ENCODE measurements at regions not wholly inside any gene's neighbourhood (a gene's known extent, or its start where the extent isn't known, plus 50 kb on each side); places are given as distances from the start of the nearest gene placed in this dataset.
"Not testable (repeated sequence)": the region's sequence is repeated elsewhere in the genome, so short reads cannot be mapped to it uniquely, and the experiment has no call there.

- not testable (repeated sequence) for TF ChIP-seq CTCF (IDR thresholded peaks at IDR 0.05); EZH2 (IDR thresholded peaks at IDR 0.05; ENCODE audit: borderline replicate concordance, insufficient read depth, low read depth, low read length, poor library complexity, severe bottlenecking)
Measured at GRCh38 chr11:45016446-45016845, 65.8 kb upstream of the TP53I11 start.
